AG09309 (cell line): ENCODE measurements at regions not wholly inside any gene's neighbourhood (a gene's known extent, or its start where the extent isn't known, plus 50 kb on each side); places are given as distances from the start of the nearest gene placed in this dataset.
"Not testable (repeated sequence)": the region's sequence is repeated elsewhere in the genome, so short reads cannot be mapped to it uniquely, and the experiment has no call there.

ENCODE experiments used
- DNase-seq: peaks from one replicate; pipeline ENCODE4 v3.0.0-alpha.2; 2010; ENCODE audit warnings: low read depth
- H3K4me3 ChIP-seq: 2 replicates; pipeline ENCODE4 v1.5.1; 2011; ENCODE audit warnings: mild to moderate bottlenecking, low read depth, low read length, moderate library complexity; ENCODE audit not compliant: control insufficient read depth
- CTCF ChIP-seq: IDR thresholded peaks from 2 replicates; pipeline ENCODE4 v1.5.1; 2011; ENCODE audit warnings: mild to moderate bottlenecking, low read depth, low read length, inconsistent platforms; ENCODE audit not compliant: insufficient read depth, control insufficient read depth; ENCODE audit errors: missing control alignments

GRCh38 chr2:103176294-103176915 lies 414.6 kb downstream of the TMEM182 start:
- DNase-seq: no peak
- no peak overlapping the region for H3K4me3 ChIP-seq
- no peak for TF ChIP-seq CTCF

GRCh38 chr2:103179798-103180197 lies 418.0 kb downstream of the TMEM182 start:
- no peak overlapping the region for H3K4me3 ChIP-seq
- TF ChIP-seq CTCF: no peak
- no peak for DNase-seq

- DNase-seq: no peak
- TF ChIP-seq CTCF: no peak
- H3K4me3 ChIP-seq: no peak overlapping the region
Measured at GRCh38 chr2:103183061-103183460, 421.2 kb downstream of the TMEM182 start.

GRCh38 chr2:103196802-103197201 lies 435.0 kb downstream of the TMEM182 start:
- no peak for DNase-seq
- no peak overlapping the region for H3K4me3 ChIP-seq
- TF ChIP-seq CTCF: no peak

GRCh38 chr2:103200774-103201173 lies 438.9 kb downstream of the TMEM182 start:
- not testable (repeated sequence) for H3K4me3 ChIP-seq, DNase-seq

GRCh38 chr2:103208916-103209315 lies 447.1 kb downstream of the TMEM182 start:
- TF ChIP-seq CTCF: no peak
- H3K4me3 ChIP-seq: no peak overlapping the region
- DNase-seq: no peak

- no peak for DNase-seq
- TF ChIP-seq CTCF: no peak
- H3K4me3 ChIP-seq: no peak overlapping the region
Measured at GRCh38 chr2:103213028-103213542, 451.3 kb downstream of the TMEM182 start.
